ENCODE measurements at regions not wholly inside any gene's neighbourhood (a gene's known extent, or its start where the extent isn't known, plus 50 kb on each side); places are given as distances from the start of the nearest gene placed in this dataset.

DNA sequence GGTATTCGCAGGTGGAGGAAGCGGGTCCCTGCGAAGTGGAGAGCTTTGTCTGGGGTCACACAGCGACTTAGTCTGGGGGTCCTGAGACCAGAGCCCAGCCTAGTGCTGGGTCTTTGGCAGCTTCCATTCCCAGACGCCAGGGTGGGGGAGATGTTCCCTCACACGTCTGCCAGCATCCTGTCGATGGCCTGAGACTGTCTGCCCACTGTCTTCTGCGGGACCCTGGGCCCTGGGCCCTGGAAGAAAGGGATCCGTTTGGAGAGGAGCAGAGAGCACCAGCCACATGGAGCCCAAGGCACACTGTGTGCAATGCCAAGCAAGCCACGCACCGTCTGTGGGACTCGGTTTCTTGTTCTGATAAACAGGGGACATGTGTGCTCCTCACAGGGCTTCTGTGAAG, 197.2 kb downstream of the KIF26A start:
- TF ChIP-seq, protein P1, sequence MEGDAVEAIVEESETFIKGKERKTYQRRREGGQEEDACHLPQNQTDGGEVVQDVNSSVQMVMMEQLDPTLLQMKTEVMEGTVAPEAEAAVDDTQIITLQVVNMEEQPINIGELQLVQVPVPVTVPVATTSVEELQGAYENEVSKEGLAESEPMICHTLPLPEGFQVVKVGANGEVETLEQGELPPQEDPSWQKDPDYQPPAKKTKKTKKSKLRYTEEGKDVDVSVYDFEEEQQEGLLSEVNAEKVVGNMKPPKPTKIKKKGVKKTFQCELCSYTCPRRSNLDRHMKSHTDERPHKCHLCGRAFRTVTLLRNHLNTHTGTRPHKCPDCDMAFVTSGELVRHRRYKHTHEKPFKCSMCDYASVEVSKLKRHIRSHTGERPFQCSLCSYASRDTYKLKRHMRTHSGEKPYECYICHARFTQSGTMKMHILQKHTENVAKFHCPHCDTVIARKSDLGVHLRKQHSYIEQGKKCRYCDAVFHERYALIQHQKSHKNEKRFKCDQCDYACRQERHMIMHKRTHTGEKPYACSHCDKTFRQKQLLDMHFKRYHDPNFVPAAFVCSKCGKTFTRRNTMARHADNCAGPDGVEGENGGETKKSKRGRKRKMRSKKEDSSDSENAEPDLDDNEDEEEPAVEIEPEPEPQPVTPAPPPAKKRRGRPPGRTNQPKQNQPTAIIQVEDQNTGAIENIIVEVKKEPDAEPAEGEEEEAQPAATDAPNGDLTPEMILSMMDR (conservative IDR thresholded peaks at IDR 0.05 in 1 of 2, IDR thresholded peaks at IDR 0.05 in 1 of 2; ENCODE audit: low read depth in 1 of 2, low read length in 2 of 2): no peak
- no peak for TF ChIP-seq EZH2 (IDR thresholded peaks at IDR 0.05; ENCODE audit: low read length, missing control alignments)
